Heart left ventricle (tissue), 16 donors: ENCODE measurements at regions not wholly inside any gene's neighbourhood (a gene's known extent, or its start where the extent isn't known, plus 50 kb on each side); places are given as distances from the start of the nearest gene placed in this dataset.

Source experiments
- ATAC-seq, 4 donors: fragments of 200-7000 bp; cut with Tn5 transposase; one replicate each; pipeline ENCODE4 v1.9.1; 2020 to 2022; ENCODE audit warnings: moderate library complexity in 4 of 4, mild to moderate bottlenecking in 3 of 4, moderate number of reproducible peaks in 1 of 4
- DNase-seq, 5 donors: peaks; one replicate each; pipeline ENCODE4 v3.0.0-alpha.2; 2020
- H3K27ac ChIP-seq, 12 donors: fragments of 200-600 bp; sonication (generic) in 4 of 12; one replicate each; pipeline versions ENCODE4 v1.5.0 to v1.8.0; 2016 to 2022; ENCODE audit warnings: mild to moderate bottlenecking in 2 of 12
- H3K27me3 ChIP-seq, 9 donors: fragments of 200-600 bp; sonication (generic) in 2 of 9; one replicate each; pipeline versions ENCODE4 v1.5.1 to v1.8.0; 2016 to 2022; ENCODE audit warnings: mild to moderate bottlenecking in 3 of 9
- H3K36me3 ChIP-seq, 9 donors: fragments of 200-600 bp; sonication (generic) in 2 of 9; one replicate each; pipeline versions ENCODE4 v1.5.0 to v1.8.0; 2018 to 2022; ENCODE audit warnings: mild to moderate bottlenecking in 2 of 9
- H3K4me1 ChIP-seq, 12 donors: fragments of 200-600 bp; sonication (generic) in 4 of 12; one replicate each; pipeline versions ENCODE4 v1.5.0 to v1.8.0; 2016 to 2022; ENCODE audit warnings: mild to moderate bottlenecking in 3 of 12
- H3K4me3 ChIP-seq, 12 donors: fragments of 200-600 bp; sonication (generic) in 4 of 12; one replicate each; pipeline versions ENCODE4 v1.5.0 to v1.8.0; 2017 to 2022; ENCODE audit warnings: mild to moderate bottlenecking in 9 of 12, moderate library complexity in 4 of 12
- H3K9me3 ChIP-seq, 12 donors: fragments of 200-600 bp; sonication (generic) in 4 of 12; one replicate each; pipeline versions ENCODE4 v1.5.0 to v1.8.0; 2016 to 2022; ENCODE audit warnings: mild to moderate bottlenecking in 1 of 12
- POLR2A ChIP-seq, 2 donors: fragments of 450-650 bp; IDR thresholded peaks; one replicate each; pipeline ENCODE4 v1.6.1; 2017; ENCODE audit warnings: antibody characterized with exemption in 2 of 2, mild to moderate bottlenecking in 2 of 2, moderate library complexity in 2 of 2
- WGBS, 4 donors: extraction: QIAGEN DNeasy Blood & Tissue Kit in 2 of 4; methylation state at CpG; one replicate each; pipeline versions ENCODE4 v1.1.5 to v1.1.7; 2013 to 2018; 5-methylcytosine and 5-hydroxymethylcytosine counted together
- intact Hi-C, 10 donors: fragments of 100-400 bp; cut with DNase I; formaldehyde crosslinking; loops; one replicate each; pipeline versions ENCODE4 v1.11.1 to v1.14.2; 2022
- TF ChIP-seq, protein P1 (sequence below), 12 donors: fragments of 200-600 bp; sonication (generic) in 4 of 12; IDR thresholded peaks; one replicate each; pipeline versions ENCODE4 v1.5.0 to v1.8.0; 2018 to 2022; ENCODE audit warnings: antibody characterized with exemption in 12 of 12, mild to moderate bottlenecking in 5 of 12
- donor health status: ischemic (EF 13 %, LVEDD 7.1; RV severe dilation, severe dysfunction).
- donor health status: healthy with polysubstance abuse.
- donor health status: DM: no; HTN: yes; CAD: no.
- donor health status: DM: no; HTN: no; CAD: no.
- donor health status: ischemic (EF 25% LVEDD 6.9; RV normal size, moderate dysfunction).
- donor health status: ischemic (EF 25% LVEDD 5.7; RV mildly dilated, moderate dysfunction).
- donor health status: healthy.
- donor health status: DM: yes; HTN: yes; CAD: no.
- donor health status: ischemic (EF 35%, LVEDD 5.7; RV mildly dilated, moderate dysfunction).
- donor health status: nonischemic (EF 11% LVEDD 7.7; RV severe dilation, severe dysfunction).
- donor health status: DM: yes; HTN: yes; CAD: no.
- donor health status: PGD.
- donor health status: ischemic (EF 29% LVEDD 5.4; RV normal size, mild dysfunction).
- donor health status: nonischemic (EF 23%, LVEDD 6.1; RV moderate dilation, normal function).

DNA sequence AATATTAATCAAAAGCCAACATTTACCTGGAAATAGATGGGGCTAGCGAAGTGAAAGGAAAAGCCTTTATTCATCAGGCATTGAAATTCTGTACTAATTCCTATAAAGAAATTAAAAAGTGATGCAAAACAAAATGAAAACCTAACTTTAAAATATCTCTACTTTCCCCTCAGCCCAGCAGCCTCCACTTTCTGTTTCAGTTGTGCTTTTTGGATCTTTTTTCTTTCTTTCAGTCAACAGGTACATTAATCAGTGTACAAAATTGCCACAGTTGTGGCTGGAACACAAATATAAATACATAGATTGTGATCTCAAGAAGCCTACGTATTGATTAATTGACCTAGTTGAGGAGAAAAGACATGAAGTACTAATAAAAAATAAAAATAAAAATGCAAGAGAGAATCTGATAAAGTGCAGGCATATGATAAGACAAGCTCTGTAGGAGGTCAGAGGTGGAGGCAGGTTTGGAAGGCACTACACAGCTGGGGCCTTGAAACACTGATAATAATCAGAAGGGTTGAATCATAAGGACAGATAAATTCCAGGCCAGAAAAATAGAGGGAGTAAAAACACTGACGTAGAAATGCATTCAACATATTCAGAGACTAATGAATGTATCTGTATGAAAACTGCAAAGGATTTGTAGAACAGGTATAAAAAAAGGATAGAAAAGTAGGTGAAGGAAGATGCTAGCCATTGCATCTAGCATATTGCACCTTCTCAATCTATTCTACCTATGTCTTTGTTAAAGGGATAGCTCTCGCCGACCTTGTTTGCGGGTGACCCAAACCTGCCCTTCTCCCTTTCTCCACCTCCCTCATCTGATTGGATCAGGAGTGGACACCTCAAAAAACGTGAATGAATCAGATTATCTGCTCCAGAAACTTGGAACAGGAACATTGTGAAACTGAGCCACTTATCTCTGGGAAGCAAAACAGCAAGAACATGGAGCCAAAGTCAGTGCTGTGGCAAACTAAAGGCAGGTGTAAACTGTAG is 607.8 kb upstream of the ADGRL2 start:
- no peak overlapping the region for H3K4me3 ChIP-seq
- TF ChIP-seq, protein P1, sequence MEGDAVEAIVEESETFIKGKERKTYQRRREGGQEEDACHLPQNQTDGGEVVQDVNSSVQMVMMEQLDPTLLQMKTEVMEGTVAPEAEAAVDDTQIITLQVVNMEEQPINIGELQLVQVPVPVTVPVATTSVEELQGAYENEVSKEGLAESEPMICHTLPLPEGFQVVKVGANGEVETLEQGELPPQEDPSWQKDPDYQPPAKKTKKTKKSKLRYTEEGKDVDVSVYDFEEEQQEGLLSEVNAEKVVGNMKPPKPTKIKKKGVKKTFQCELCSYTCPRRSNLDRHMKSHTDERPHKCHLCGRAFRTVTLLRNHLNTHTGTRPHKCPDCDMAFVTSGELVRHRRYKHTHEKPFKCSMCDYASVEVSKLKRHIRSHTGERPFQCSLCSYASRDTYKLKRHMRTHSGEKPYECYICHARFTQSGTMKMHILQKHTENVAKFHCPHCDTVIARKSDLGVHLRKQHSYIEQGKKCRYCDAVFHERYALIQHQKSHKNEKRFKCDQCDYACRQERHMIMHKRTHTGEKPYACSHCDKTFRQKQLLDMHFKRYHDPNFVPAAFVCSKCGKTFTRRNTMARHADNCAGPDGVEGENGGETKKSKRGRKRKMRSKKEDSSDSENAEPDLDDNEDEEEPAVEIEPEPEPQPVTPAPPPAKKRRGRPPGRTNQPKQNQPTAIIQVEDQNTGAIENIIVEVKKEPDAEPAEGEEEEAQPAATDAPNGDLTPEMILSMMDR (IDR thresholded peaks at IDR 0.05): no peak
- TF ChIP-seq POLR2A (IDR thresholded peaks at IDR 0.05): no peak
- WGBS, 4 donors: 81 to 87% (median 83%) methylated on average over 7 of the region's 7 CpGs

DNA sequence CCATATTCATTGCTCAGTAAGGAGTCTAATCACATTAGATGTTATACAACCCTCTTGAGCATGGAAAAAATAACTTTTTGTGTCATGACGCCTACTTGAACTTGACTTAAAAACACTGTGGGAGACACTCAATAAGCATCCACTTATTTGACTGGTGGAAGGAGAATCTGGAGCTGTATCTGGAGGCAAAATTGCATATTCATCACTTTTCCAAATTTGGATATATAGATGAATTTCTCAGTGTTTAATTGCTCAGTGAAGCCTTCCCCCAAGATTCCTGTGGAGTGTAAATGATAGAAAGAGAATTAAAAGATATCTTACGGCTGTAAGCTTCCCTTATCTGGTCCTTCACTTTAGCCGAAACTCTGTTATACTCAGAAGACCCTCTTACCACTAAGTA is 610.7 kb upstream of the ADGRL2 start:
- Histone ChIP-seq H3K4me1 (no peaks in the 10 kb centered on the region), H3K9me3 (no peaks in the 10 kb centered on the region), H3K4me3 (no peak overlapping the region), H3K27me3 (no peaks in the 10 kb centered on the region), H3K36me3 (no peaks in the 10 kb centered on the region), H3K27ac (no peak overlapping the region)
- intact Hi-C loops: no loop called here
- DNase-seq (no peak), ATAC-seq (no peak)
- WGBS, 4 donors: 83 to 89% (median 87%) methylated on average over 3 of the region's 3 CpGs
- TF ChIP-seq POLR2A (IDR thresholded peaks at IDR 0.05): no peak
- TF ChIP-seq, protein P1 (IDR thresholded peaks at IDR 0.05): no peak

More for the DNA sequence above, 607.8 kb upstream of the ADGRL2 start:
- intact Hi-C loops: no loop called here
- DNase-seq (no peak), ATAC-seq (no peak)
- H3K27ac ChIP-seq: no peak overlapping the region
- peaks cover 0 to 4% (median 0%) of the 10 kb centered on the region in 12 donors for H3K9me3 ChIP-seq
- H3K36me3 ChIP-seq: no peaks in the 10 kb centered on the region
- no peaks in the 10 kb centered on the region for H3K4me1 ChIP-seq
- H3K27me3 ChIP-seq: no peaks in the 10 kb centered on the region

DNA sequence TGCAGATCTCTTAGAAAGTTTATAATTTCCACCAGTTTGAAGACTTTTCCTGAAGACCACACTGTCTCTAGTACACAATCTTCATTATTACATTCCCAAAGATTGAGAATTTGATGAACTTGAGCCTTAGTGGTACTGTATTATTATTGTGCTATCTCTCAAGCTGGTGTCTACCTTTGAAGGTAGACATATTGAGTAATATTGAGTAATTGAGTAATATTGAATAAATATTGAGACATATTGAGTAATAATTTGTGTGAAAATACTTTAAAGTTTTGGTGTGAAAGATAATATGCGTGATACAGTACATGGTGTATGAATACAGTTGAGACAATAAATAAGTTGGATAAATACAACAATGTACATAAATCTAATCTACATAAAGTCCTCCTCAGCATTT is 613.1 kb upstream of the ADGRL2 start:
- no peaks in the 10 kb centered on the region for H3K36me3 ChIP-seq
- no peaks in the 10 kb centered on the region for H3K27me3 ChIP-seq
- no peak for TF ChIP-seq POLR2A (IDR thresholded peaks at IDR 0.05)
- TF ChIP-seq, protein P1 (IDR thresholded peaks at IDR 0.05): no peak
- H3K4me1 ChIP-seq: no peaks in the 10 kb centered on the region
- no peaks in the 10 kb centered on the region for H3K9me3 ChIP-seq
- intact Hi-C loops: no loop called here
- 87 to 100% (median 96%) methylated on average over 1 of the region's 1 CpG for WGBS, 4 donors
- no peak for ATAC-seq
- no peak overlapping the region for H3K4me3 ChIP-seq
- no peak for DNase-seq
- no peak overlapping the region for H3K27ac ChIP-seq

DNA sequence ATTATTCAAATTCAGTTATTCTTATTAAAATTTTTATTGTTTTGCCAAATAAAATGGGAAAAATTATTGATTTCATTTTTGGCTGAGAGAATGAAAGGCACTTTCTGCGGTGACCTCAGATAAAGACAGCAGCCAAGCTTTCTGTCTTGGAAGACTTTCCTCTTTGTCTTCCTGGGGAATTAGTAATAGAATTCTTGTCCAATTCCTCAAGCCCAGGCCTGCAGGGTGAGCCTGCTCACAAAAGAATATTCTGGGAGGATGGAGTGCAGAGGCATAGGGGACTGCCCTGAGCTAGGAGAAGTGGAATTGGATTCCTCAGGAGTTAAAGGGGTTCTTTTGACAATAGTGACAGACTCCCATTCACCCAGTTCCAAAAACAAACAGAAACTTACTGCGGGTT is 614.5 kb upstream of the ADGRL2 start:
- ATAC-seq: no peak
- no peak overlapping the region for H3K4me3 ChIP-seq
- DNase-seq: no peak
- peaks cover 0 to 8% (median 0%) of the 10 kb centered on the region in 12 donors for H3K9me3 ChIP-seq
- no peaks in the 10 kb centered on the region for H3K36me3 ChIP-seq
- H3K27ac ChIP-seq: no peak overlapping the region
- intact Hi-C loops: no loop called here
- H3K4me1 ChIP-seq: no peaks in the 10 kb centered on the region
- WGBS, 4 donors: 75 to 88% (median 82%) methylated on average over 2 of the region's 2 CpGs
- TF ChIP-seq POLR2A (IDR thresholded peaks at IDR 0.05): no peak
- TF ChIP-seq, protein P1 (IDR thresholded peaks at IDR 0.05): no peak
- H3K27me3 ChIP-seq: no peaks in the 10 kb centered on the region
